GM18870 (cell line): ENCODE measurements at regions not wholly inside any gene's neighbourhood (a gene's known extent, or its start where the extent isn't known, plus 50 kb on each side); places are given as distances from the start of the nearest gene placed in this dataset.

Source experiments
- ATAC-seq: cut with Tn5 transposase; IDR thresholded peaks from one replicate; pipeline ENCODE4 v1.9.1; 2021; ENCODE audit warnings: moderate library complexity; ENCODE audit not compliant: unreplicated experiment

DNA sequence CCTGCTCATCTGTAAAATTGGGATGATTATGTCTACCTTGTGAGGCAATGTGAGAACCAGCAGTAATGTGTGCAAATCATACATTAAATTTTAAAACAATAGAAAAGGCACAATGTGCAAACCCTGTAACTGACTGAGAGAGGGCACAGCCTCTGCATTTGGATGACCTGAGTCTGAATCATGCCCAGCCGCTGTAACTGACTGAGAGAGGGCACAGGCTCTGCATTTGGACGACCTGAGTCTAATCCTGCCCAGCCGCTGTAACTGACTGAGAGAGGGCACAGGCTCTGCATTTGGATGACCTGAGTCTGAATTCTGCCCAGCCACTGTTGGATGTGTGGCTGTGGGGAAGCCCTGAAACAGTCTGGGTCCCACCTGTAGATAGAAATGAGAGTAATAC is 351.5 kb upstream of the SHH start:
- ATAC-seq: no peak

DNA sequence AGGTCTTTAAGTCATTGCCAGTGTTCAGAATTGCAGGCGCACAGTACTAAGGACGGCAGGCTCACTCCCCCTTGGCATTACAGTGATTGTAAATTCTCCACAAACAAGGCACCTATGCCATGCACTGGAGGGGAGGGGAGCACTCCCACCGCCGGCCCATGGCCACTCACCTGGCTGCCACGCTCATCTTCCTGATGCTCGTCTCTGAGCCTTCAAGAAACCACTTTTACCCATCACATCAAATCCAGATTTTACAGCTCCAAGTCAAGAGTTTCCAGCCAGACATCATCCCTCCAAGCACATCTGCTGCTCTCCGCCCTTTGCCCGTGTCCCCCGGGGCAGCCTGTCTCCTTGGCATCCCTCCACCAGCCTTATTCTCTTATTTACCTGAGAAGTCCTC is 350.2 kb upstream of the SHH start:
- no peak for ATAC-seq

DNA sequence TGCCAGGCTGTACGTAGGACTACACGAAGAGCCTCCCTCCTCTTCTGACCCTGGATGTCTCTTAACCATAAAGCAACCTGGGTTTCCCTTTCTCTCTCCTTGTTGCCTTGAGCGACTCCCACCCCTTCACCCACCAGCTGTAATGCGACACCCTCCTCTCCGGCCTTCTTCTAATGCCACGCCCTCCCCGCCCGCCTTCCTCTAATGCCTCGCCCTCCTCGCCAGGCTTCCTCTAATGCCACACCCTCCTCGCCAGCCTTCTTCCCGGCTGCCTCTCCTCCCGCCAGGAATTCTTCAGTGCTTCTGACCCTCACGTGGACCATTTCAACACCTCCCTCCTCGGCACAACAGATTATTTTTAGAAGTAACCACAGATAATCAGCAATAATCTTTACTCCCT is 348.5 kb upstream of the SHH start:
- no peak for ATAC-seq

DNA sequence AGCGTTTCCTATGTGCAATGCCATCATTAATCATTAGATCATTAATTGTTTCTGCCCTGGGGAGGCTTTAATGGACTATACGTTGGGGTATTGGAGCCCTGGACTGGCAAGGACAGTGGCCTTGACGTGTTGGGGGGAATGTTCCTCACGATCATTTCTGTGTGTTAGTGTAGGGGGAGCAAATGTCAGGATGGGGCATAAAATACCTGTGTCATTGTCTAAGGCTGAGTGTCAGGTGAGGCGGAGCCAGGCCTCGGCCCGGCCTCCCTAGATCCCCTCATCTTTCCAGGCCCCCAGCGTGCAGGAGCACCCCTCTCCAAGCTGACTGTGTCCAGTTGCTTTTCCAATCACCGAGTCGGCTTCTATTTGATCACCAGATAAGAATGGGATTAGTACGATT is 346.4 kb upstream of the SHH start:
- no peak for ATAC-seq

- no peak for ATAC-seq
These were observed 345.9 kb upstream of the SHH start for GRCh38 chr7:156158213-156158612.

DNA sequence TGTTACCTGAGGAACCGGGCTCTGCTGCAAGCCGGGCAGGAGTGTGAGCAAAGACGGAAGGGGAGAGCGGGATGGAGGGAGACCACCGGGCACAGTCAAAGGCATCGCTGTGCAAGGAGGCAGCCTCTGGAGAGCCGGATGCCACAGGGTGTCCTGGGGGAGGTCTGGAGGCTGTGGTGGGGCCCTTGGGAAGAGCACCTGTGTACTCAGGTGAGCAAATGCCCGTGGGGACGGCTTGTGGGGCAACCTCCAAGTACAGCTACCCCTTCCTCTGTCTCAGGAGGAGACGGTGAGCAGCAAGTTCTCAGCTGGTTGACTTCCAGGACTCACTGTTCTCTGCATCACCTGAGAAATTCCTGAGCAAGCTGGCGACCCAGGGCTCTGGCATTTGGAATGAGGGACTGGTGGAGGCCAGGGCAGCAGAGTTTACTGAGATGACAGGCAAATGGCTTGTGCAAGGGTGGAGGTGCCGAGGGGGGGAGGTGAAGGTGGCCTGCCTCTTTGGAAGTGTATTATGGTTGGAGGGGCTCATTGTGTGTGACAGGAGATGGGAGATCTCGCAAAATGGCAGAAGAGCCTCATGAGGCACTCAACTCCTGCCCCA is 345.2 kb upstream of the SHH start:
- ATAC-seq: no peak

GRCh38 chr7:156156734-156157408 is 344.6 kb upstream of the SHH start:
- ATAC-seq: no peak

GRCh38 chr7:156155988-156156733 is 343.9 kb upstream of the SHH start:
- ATAC-seq: no peak

DNA sequence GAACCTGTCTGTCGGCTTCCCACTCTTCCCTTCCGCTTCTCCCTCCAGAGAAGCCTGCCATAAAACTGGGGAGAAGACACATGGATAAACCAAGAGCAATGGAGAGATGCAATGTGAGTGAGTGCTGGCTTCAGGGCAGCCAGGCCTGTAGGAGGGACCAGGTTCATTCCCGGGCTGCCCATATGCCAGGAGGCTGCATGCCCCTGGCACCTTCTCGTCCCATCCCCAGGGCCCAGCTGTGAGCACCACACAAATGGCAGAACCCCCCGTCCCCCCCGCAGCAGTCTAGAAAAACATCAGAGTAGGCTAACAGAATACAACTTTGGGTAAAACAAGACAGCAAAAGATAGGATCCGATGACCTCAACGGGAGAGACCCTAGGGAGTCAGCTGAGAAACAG is 341.3 kb upstream of the SHH start:
- ATAC-seq: no peak

- ATAC-seq: no peak
These were observed 340.1 kb upstream of the SHH start for GRCh38 chr7:156152390-156152789.

GRCh38 chr7:156151658-156152057 is 339.4 kb upstream of the SHH start:
- ATAC-seq: no peak

- no peak for ATAC-seq
These were observed 338.8 kb upstream of the SHH start for GRCh38 chr7:156151078-156151477.

DNA sequence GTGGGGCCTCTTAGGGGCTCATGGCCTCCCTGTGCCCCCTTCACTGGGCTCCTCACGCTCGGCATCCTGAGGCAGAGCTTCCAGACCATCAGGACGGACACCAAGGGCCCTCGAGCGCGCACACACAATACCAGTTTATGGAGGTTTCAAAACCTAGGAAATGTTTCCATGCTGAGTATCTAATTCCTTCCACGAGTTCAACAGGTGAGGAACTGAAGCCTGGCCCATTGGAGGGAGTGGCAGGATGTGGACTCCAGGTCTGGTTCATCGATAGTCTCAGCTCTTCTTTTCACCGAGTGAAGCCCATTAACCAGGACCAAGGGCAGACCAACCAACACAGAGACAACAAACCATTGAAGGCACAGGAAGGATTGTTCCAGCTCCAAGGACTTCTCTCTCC is 336.7 kb upstream of the SHH start:
- no peak for ATAC-seq

DNA sequence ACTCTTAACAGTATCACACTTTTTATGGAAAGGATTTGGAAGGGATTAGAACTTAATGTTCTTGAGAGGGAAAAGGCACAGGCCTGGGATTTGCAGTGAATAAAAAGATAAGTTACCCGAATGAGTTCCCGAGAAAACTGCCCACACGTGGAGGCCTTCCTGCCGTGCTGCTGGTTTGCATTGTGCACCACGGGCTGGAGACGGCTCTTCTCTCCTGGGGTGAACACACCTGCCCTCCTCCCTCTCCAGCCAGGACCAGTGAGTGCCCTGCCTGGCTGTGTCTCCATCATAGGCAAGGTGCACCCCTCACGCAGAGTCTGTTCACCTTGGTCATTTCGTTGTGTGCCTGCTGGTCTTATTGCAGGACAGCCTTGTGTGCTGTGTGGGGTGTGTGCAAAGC is 336.3 kb upstream of the SHH start:
- no peak for ATAC-seq

DNA sequence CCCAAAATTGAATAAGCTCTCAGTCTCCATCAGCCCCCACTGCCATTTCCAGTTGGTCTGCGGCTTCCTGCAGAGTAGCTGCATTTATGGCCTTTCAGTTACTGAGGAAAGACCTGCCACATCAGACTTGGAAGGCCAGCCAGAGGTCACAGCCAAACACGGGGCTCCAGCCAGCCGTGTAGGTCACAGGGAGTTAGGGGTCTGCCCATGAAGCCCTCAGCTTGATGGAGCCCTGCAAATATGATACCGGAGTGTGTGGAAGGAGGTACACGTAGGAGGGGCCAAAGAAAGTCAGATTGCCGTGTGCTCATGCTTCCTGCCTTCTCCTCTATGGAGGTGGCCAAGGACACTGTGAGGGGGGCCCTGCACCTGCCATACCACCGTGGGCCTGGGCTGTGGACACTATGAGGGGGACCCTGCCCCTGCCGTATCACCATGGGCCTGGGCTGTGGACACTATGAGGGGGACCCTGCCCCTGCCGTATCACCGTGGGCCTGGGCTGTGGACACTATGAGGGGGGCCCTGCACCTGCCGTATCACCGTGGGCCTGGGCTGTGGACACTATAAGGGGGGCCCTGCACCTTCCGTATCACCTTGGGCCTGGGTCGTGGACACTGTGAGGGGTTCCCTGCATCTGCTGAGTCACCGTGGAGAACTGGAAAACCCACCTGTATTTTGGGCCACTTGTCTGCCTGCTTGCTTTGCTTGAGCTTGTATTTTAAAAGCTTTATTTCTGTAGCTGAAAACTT is 335.7 kb upstream of the SHH start:
- ATAC-seq: no peak

DNA sequence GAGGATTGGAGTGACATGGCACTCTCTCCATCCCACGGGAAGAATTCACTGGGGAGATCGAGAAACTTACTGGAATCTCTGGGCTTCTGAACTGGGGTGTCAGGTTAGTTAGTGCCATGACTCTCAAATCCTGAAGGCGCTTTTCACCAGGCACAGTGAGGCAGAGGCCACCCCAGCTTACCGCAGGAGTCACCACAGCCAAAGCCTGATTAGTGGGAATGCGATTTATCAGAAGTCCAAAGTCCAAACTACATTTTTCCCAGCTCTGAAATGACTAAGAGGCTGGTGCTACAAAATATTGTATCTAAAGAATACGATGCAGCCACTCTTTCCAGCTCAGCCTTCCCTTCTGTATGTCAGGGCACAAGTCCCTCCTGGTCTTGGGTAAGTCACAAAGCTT is 334.8 kb upstream of the SHH start:
- no peak for ATAC-seq

- no peak for ATAC-seq
These were observed 333.7 kb upstream of the SHH start for GRCh38 chr7:156145996-156146395.

DNA sequence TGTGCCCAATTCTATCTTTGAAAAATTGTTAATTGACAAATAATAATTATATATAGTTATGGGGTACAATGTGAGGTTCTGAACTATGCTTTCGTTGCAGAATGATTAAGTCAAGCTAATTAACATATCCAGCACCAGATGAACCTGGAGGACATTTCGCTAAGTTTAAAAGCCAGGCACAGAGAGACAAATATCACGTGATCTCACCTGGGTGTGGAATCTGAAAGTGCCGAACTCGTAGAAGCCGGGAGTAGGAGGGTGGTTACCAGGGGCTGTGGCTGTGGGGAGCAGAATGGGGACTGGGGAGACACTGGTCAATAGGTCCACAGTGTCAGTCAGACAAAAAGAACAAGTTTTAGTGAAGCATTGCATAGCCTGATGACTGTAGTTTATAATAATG is 332.9 kb upstream of the SHH start:
- ATAC-seq: no peak

- ATAC-seq: no peak
These were observed 331.4 kb upstream of the SHH start for GRCh38 chr7:156143683-156144082.

GRCh38 chr7:156143158-156143557 is 330.9 kb upstream of the SHH start:
- ATAC-seq: no peak

DNA sequence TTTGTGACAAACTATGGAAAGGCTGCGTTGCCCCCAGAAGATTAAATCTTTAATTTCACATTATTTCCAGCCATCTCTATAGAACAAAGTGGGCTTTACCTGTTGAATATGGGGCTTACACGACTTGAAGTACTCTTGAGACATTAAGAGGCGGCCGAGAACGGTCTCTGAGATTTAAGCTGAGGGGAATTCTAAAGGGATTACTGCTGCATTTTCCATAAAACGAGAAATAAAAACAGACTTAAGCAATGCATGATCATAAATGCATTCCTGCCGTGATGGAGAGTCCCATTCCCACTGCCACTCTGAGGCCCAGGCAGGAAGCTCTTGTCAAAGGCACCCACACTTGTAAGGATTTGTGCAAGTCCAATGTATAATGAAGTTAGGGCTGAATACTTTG is 329.7 kb upstream of the SHH start:
- no peak for ATAC-seq

- ATAC-seq: no peak
These were observed 328.6 kb upstream of the SHH start for GRCh38 chr7:156140896-156141295.
